HG02610 (cell line): ENCODE measurements at regions not wholly inside any gene's neighbourhood (a gene's known extent, or its start where the extent isn't known, plus 50 kb on each side); places are given as distances from the start of the nearest gene placed in this dataset.

ENCODE experiments used
- ATAC-seq: cut with Tn5 transposase; IDR thresholded peaks from one replicate; pipeline ENCODE4 v1.9.1; 2021; ENCODE audit warnings: mild to moderate bottlenecking, moderate library complexity; ENCODE audit not compliant: unreplicated experiment

- no peak for ATAC-seq
These were observed 83.3 kb downstream of the ALDH8A1 start for GRCh38 chr6:134866563-134866962.

GRCh38 chr6:134864558-134864957 lies 85.3 kb downstream of the ALDH8A1 start:
- no peak for ATAC-seq

- ATAC-seq: no peak
These were observed 86.0 kb downstream of the ALDH8A1 start for GRCh38 chr6:134863763-134864510.

GRCh38 chr6:134854366-134854765 lies 95.5 kb downstream of the ALDH8A1 start:
- no peak for ATAC-seq

- ATAC-seq: no peak
These were observed 96.5 kb downstream of the ALDH8A1 start for GRCh38 chr6:134853111-134854055.

- ATAC-seq: no peak
These were observed 98.4 kb downstream of the ALDH8A1 start for GRCh38 chr6:134851548-134851947.

- no peak for ATAC-seq
These were observed 99.1 kb downstream of the ALDH8A1 start for GRCh38 chr6:134850721-134851305.

GRCh38 chr6:134849920-134850447 lies 99.9 kb downstream of the ALDH8A1 start:
- no peak for ATAC-seq

- ATAC-seq: no peak
These were observed 101.8 kb downstream of the ALDH8A1 start for GRCh38 chr6:134848076-134848475.

GRCh38 chr6:134846865-134847264 lies 103.0 kb downstream of the ALDH8A1 start:
- ATAC-seq: no peak

- ATAC-seq: no peak
These were observed 103.9 kb downstream of the ALDH8A1 start for GRCh38 chr6:134846031-134846430.

- no peak for ATAC-seq
These were observed 105.8 kb downstream of the ALDH8A1 start for GRCh38 chr6:134844120-134844519.

- no peak for ATAC-seq
These were observed 109.6 kb downstream of the ALDH8A1 start for GRCh38 chr6:134840086-134840867.

- ATAC-seq: no peak
These were observed 113.9 kb downstream of the ALDH8A1 start for GRCh38 chr6:134835993-134836392.

- ATAC-seq: no peak
These were observed 119.0 kb downstream of the ALDH8A1 start for GRCh38 chr6:134830940-134831339.

GRCh38 chr6:134830194-134830593 lies 119.7 kb downstream of the ALDH8A1 start:
- ATAC-seq: no peak

GRCh38 chr6:134828641-134829040 lies 121.3 kb downstream of the ALDH8A1 start:
- ATAC-seq: no peak

- no peak for ATAC-seq
These were observed 122.8 kb downstream of the ALDH8A1 start for GRCh38 chr6:134826889-134827737.

- no peak for ATAC-seq
These were observed 126.2 kb downstream of the ALDH8A1 start for GRCh38 chr6:134823710-134824034.
